Lower leg skin (tissue), 4 donors: ENCODE measurements at regions not wholly inside any gene's neighbourhood (a gene's known extent, or its start where the extent isn't known, plus 50 kb on each side); places are given as distances from the start of the nearest gene placed in this dataset.

ENCODE experiments used
- DNase-seq, 2 donors: peaks; one replicate each; pipeline ENCODE4 v3.0.0-alpha.2; 2019; ENCODE audit warnings: low spot score in 2 of 2
- H3K4me3 ChIP-seq: fragments of 200-600 bp; sonication (generic); 2 replicates; pipeline ENCODE4 v1.5.1; 2017; ENCODE audit warnings: mild to moderate bottlenecking, low read depth; ENCODE audit not compliant: poor library complexity, severe bottlenecking
- CTCF ChIP-seq, 3 donors: fragments of 450-650 bp; IDR thresholded peaks; one replicate each; pipeline ENCODE4 v1.5.1; 2016; ENCODE audit warnings: antibody characterized with exemption in 3 of 3, mild to moderate bottlenecking in 3 of 3, moderate library complexity in 2 of 3
- POLR2A ChIP-seq, 2 donors: fragments of 450-650 bp; IDR thresholded peaks; one replicate each; pipeline ENCODE4 v1.6.1; 2016 to 2017; ENCODE audit warnings: antibody characterized with exemption in 2 of 2, mild to moderate bottlenecking in 1 of 2, moderate library complexity in 1 of 2
- WGBS, 2 donors: methylation state at CpG; one replicate each; pipeline ENCODE4 v1.1.5; 2018; 5-methylcytosine and 5-hydroxymethylcytosine counted together
- intact Hi-C: fragments of 100-400 bp; cut with DNase I; formaldehyde crosslinking; loops from one replicate; pipeline ENCODE4 v1.15.0; 2023; ENCODE audit warnings: low total_unique reads

- TF ChIP-seq CTCF (IDR thresholded peaks at IDR 0.05): no peak
- no peak for TF ChIP-seq POLR2A (IDR thresholded peaks at IDR 0.05)
- no peak for DNase-seq
- H3K4me3 ChIP-seq: no peak overlapping the region
- intact Hi-C loops: no loop called here
- WGBS, 2 donors: 65 to 77% methylated on average over 3 of the region's 3 CpGs
Observed at GRCh38 chr12:98185606-98186005, 329.8 kb upstream of the TMPO start.

GRCh38 chr12:98188650-98189077, 326.7 kb upstream of the TMPO start:
- 42 to 46% methylated on average over 5 of the region's 5 CpGs for WGBS, 2 donors
- TF ChIP-seq CTCF (IDR thresholded peaks at IDR 0.05) (no peak), POLR2A (IDR thresholded peaks at IDR 0.05) (no peak)
- H3K4me3 ChIP-seq: no peak overlapping the region
- DNase-seq: no peak
- intact Hi-C loops: no loop called here

DNA sequence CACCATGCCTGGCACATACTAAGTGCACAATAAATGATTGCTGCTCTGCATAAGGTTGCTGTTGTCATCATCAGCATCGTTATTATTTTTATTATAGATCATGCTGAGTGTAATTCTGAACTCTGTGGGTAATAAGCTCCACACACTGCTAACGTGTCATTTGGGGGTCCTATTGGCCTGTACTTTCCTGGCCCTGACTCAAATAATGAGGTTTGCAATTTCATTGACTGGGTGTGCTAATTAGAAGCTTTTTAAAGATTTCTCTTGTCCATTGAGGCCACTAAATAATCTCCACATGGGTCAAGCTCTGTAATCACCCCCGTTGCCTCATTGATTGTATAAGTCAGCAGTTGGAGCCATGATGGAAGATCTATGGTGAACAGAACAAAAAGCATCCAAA, 320.8 kb upstream of the TMPO start:
- no peak overlapping the region for H3K4me3 ChIP-seq
- DNase-seq: no peak
- 79 to 80% methylated on average over 3 of the region's 3 CpGs for WGBS, 2 donors
- no peak for TF ChIP-seq CTCF (IDR thresholded peaks at IDR 0.05)
- TF ChIP-seq POLR2A (IDR thresholded peaks at IDR 0.05): no peak
- intact Hi-C loops: no loop called here

DNA sequence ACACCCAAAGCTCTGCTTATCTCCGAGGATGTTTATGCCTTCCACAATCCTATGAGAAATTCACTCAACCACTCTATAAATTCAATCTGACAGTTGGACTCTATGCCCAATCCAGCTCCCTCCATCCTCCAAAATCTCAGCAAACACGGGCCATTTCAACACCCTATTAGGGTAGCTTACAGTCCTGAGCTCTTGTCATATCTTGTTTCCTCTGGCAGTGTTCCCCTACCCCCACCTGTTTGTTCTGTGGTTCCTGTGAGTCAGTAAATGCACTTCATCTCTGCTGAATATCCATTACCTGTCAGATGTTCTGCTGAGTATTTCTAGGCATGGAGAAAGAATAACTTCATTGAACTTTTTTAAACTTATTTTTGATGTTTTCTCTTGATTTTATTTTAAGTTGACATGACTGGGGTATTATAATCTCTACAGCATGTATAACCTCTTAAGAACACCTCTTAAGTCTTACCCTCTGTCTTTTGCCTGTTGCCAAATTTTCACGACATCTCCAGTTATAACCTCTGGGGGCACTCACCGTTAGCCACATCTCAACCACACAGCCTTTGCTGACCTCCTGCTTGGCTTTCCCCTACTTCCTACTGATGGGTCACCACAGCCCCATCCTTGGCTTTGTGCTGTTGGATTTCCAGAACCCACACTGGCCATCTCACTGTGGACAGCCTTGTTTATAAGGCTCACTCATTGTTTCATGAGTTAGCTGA, 317.0 kb upstream of the TMPO start:
- no peak for DNase-seq
- intact Hi-C loops: no loop called here
- TF ChIP-seq POLR2A (IDR thresholded peaks at IDR 0.05): no peak
- no peak for TF ChIP-seq CTCF (IDR thresholded peaks at IDR 0.05)
- no peak overlapping the region for H3K4me3 ChIP-seq
- 44 to 51% methylated on average over 4 of the region's 4 CpGs for whole genome bisulfite sequencing, 2 donors

- no peak for DNase-seq
- no peak overlapping the region for H3K4me3 ChIP-seq
- intact Hi-C loops: no loop called here
- no peak for TF ChIP-seq CTCF (IDR thresholded peaks at IDR 0.05)
- TF ChIP-seq POLR2A (IDR thresholded peaks at IDR 0.05): no peak
- WGBS, 2 donors: 71 to 76% methylated on average over 7 of the region's 7 CpGs
Observed at GRCh38 chr12:98208816-98209215, 306.6 kb upstream of the TMPO start.
